ENCODE measurements at regions not wholly inside any gene's neighbourhood (a gene's known extent, or its start where the extent isn't known, plus 50 kb on each side); places are given as distances from the start of the nearest gene placed in this dataset.
A peak's percentile ranks its signal among the peaks of the same experiment; 100 is the strongest.

- Histone ChIP-seq H3K27ac (ENCODE audit: low read depth, low read length) (no peak overlapping the region), H3K9me3 (ENCODE audit: insufficient read depth, low read depth, low read length) (no peaks in the 10 kb centered on the region), H3K36me3 (ENCODE audit: insufficient read depth, low read length) (no peaks in the 10 kb centered on the region), H3K4me1 (ENCODE audit: insufficient read depth, low read length) (no peaks in the 10 kb centered on the region; the same call in 1 of the 2 replicates), H3K4me3 (ENCODE audit: low read length) (no peak overlapping the region), H3K27me3 (ENCODE audit: insufficient read depth, low read length) (peaks cover 25% of the 10 kb centered on the region), H3K9ac (ENCODE audit: low read depth, low read length) (no peak overlapping the region)
- WGBS, result no CpG with 5 or more reads among the region's 1 CpG
Measured at GRCh38 chr5:135196483-135196882, 162.5 kb upstream of the PITX1 start.

DNA sequence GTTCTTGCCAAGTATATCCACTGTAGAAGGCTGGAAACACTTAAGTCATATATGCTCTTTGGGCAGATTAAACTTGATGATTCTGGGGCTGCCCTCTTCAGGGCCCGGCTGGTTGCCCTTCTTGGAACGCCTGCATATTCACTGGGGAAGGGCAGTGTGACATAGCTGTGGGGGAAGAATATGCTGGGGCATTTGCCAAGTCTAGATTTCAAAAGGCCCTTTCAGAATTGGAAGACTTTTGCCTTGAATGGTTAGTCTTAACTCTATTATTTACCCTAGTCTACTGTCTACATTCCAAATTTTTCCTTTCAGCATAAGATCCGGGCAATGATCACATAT is 161.2 kb upstream of the PITX1 start:
- H3K4me1 ChIP-seq (ENCODE audit: insufficient read depth, low read length), result peaks cover 5% of the 10 kb centered on the region; the same call in 1 of the 2 replicates
- no peaks in the 10 kb centered on the region for H3K36me3 ChIP-seq (ENCODE audit: insufficient read depth, low read length)
- H3K4me3 ChIP-seq (ENCODE audit: low read length), result no peak overlapping the region
- no peak overlapping the region for H3K27ac ChIP-seq (ENCODE audit: low read depth, low read length)
- H3K9me3 ChIP-seq (ENCODE audit: insufficient read depth, low read depth, low read length), result no peaks in the 10 kb centered on the region
- peaks cover 37% of the 10 kb centered on the region for H3K27me3 ChIP-seq (ENCODE audit: insufficient read depth, low read length)
- no peak overlapping the region for H3K9ac ChIP-seq (ENCODE audit: low read depth, low read length)
- 91% methylated on average over 2 of the region's 3 CpGs for WGBS

- no peaks in the 10 kb centered on the region for H3K9me3 ChIP-seq (ENCODE audit: insufficient read depth, low read depth, low read length)
- H3K4me3 ChIP-seq (ENCODE audit: low read length), result no peak overlapping the region
- no peak overlapping the region for H3K27ac ChIP-seq (ENCODE audit: low read depth, low read length)
- H3K4me1 ChIP-seq (ENCODE audit: insufficient read depth, low read length), result peaks cover 5% of the 10 kb centered on the region; the same call in 1 of the 2 replicates
- 97% methylated on average over 4 of the region's 4 CpGs for WGBS
- no peaks in the 10 kb centered on the region for H3K36me3 ChIP-seq (ENCODE audit: insufficient read depth, low read length)
- peaks cover 42% of the 10 kb centered on the region for H3K27me3 ChIP-seq (ENCODE audit: insufficient read depth, low read length)
- H3K9ac ChIP-seq (ENCODE audit: low read depth, low read length), result no peak overlapping the region
Measured at GRCh38 chr5:135194573-135195269, 160.7 kb upstream of the PITX1 start.

- peaks cover 46% of the 10 kb centered on the region for H3K27me3 ChIP-seq (ENCODE audit: insufficient read depth, low read length)
- H3K27ac ChIP-seq (ENCODE audit: low read depth, low read length), result no peak overlapping the region
- no peak overlapping the region for H3K9ac ChIP-seq (ENCODE audit: low read depth, low read length)
- no peaks in the 10 kb centered on the region for H3K9me3 ChIP-seq (ENCODE audit: insufficient read depth, low read depth, low read length)
- 85% methylated on average over 2 of the region's 2 CpGs for WGBS
- no peak overlapping the region for H3K4me3 ChIP-seq (ENCODE audit: low read length)
- H3K4me1 ChIP-seq (ENCODE audit: insufficient read depth, low read length), result peaks cover 5% of the 10 kb centered on the region; the same call in 1 of the 2 replicates
- H3K36me3 ChIP-seq (ENCODE audit: insufficient read depth, low read length), result no peaks in the 10 kb centered on the region
Measured at GRCh38 chr5:135194126-135194488, 160.1 kb upstream of the PITX1 start.

- Histone ChIP-seq H3K27ac (ENCODE audit: low read depth, low read length) (no peak overlapping the region), H3K9ac (ENCODE audit: low read depth, low read length) (no peak overlapping the region), H3K27me3 (ENCODE audit: insufficient read depth, low read length) (peaks cover 49% of the 10 kb centered on the region), H3K36me3 (ENCODE audit: insufficient read depth, low read length) (no peaks in the 10 kb centered on the region), H3K9me3 (ENCODE audit: insufficient read depth, low read depth, low read length) (no peaks in the 10 kb centered on the region), H3K4me1 (ENCODE audit: insufficient read depth, low read length) (peaks cover 5% of the 10 kb centered on the region; the same call in 1 of the 2 replicates), H3K4me3 (ENCODE audit: low read length) (no peak overlapping the region)
- 84% methylated on average over 7 of the region's 8 CpGs for WGBS
Measured at GRCh38 chr5:135193213-135194125, 159.4 kb upstream of the PITX1 start.

GRCh38 chr5:135192351-135192750 is 158.3 kb upstream of the PITX1 start:
- 93% methylated on average over 7 of the region's 7 CpGs for WGBS
- Histone ChIP-seq H3K9me3 (ENCODE audit: insufficient read depth, low read depth, low read length) (no peaks in the 10 kb centered on the region), H3K4me3 (ENCODE audit: low read length) (no peak overlapping the region), H3K9ac (ENCODE audit: low read depth, low read length) (no peak overlapping the region), H3K27me3 (ENCODE audit: insufficient read depth, low read length) (peaks cover 49% of the 10 kb centered on the region), H3K36me3 (ENCODE audit: insufficient read depth, low read length) (no peaks in the 10 kb centered on the region), H3K27ac (ENCODE audit: low read depth, low read length) (no peak overlapping the region), H3K4me1 (ENCODE audit: insufficient read depth, low read length) (peaks cover 5% of the 10 kb centered on the region; the same call in 1 of the 2 replicates)

GRCh38 chr5:135191084-135191826 is 157.2 kb upstream of the PITX1 start:
- H3K27me3 ChIP-seq (ENCODE audit: insufficient read depth, low read length), result peaks cover 49% of the 10 kb centered on the region
- H3K36me3 ChIP-seq (ENCODE audit: insufficient read depth, low read length), result no peaks in the 10 kb centered on the region
- H3K4me1 ChIP-seq (ENCODE audit: insufficient read depth, low read length), result peaks cover 5% of the 10 kb centered on the region; the same call in 1 of the 2 replicates
- H3K9me3 ChIP-seq (ENCODE audit: insufficient read depth, low read depth, low read length), result no peaks in the 10 kb centered on the region
- peak overlapping the region; percentile 26; the same call in 1 of the 2 replicates for H3K9ac ChIP-seq (ENCODE audit: low read depth, low read length)
- H3K27ac ChIP-seq (ENCODE audit: low read depth, low read length), result no peak overlapping the region
- 10% methylated on average over 54 of the region's 54 CpGs for WGBS
- H3K4me3 ChIP-seq (ENCODE audit: low read length), result peak overlapping the region; percentile 51

DNA sequence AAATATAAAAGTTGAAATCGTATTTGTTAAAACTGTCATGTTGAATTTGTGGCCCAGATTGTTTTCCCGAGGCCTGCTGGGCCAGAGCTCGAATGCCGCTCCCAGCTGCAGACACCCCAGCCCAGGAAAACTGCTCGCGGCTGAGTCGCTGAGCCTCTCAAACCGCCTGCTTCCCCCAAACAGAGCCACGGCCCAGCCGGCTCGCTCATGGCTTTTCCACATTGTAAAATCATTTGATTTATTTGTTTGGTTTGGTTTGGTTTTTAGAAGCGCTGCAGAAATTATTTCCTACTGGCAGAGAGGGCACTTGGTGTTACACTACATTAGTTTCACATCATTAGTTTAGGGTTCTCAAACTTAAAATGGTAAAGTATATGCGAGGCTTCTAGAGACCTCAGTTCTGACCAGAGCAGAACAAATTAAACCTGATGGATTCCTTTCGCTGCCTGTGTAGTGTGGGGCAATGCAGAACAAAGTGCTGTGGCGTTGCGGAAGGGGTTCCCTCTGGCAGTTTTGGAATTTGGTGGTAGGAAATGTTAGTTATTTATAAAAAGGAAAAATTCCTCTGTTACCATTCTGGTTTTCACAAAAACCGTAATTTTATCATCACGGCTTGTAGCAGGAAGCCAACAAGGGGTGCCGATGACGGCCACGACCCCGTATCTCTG is 156.5 kb upstream of the PITX1 start:
- Histone ChIP-seq H3K27ac (ENCODE audit: low read depth, low read length) (no peak overlapping the region), H3K9ac (ENCODE audit: low read depth, low read length) (no peak overlapping the region), H3K9me3 (ENCODE audit: insufficient read depth, low read depth, low read length) (no peaks in the 10 kb centered on the region), H3K4me1 (ENCODE audit: insufficient read depth, low read length) (peaks cover 5% of the 10 kb centered on the region; the same call in 1 of the 2 replicates), H3K27me3 (ENCODE audit: insufficient read depth, low read length) (peaks cover 49% of the 10 kb centered on the region), H3K36me3 (ENCODE audit: insufficient read depth, low read length) (no peaks in the 10 kb centered on the region), H3K4me3 (ENCODE audit: low read length) (peak overlapping the region; percentile 51)
- WGBS, result 64% methylated on average over 19 of the region's 22 CpGs

DNA sequence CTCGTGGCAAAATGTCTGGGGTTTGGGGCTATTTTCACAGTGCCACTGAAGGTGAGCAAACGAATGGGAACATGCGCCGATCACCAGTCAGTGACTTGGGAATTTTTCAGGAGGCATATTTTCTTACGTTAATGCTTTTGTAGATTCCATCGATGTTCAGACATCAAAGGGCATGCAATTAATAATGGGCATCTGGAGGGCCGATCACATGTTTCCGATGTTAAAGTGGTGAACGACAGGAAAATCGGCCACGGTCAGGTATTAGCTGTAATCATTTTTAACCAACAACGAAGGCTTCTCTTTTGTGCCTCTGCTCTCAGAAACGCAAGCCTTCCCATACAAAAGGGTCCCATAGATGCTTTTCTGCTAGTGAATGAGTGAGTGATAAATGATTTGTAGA is 155.0 kb upstream of the PITX1 start:
- no peak overlapping the region for H3K27ac ChIP-seq (ENCODE audit: low read depth, low read length)
- H3K27me3 ChIP-seq (ENCODE audit: insufficient read depth, low read length), result peaks cover 46% of the 10 kb centered on the region
- no peaks in the 10 kb centered on the region for H3K36me3 ChIP-seq (ENCODE audit: insufficient read depth, low read length)
- peaks cover 9% of the 10 kb centered on the region; the same call in 1 of the 2 replicates for H3K4me1 ChIP-seq (ENCODE audit: insufficient read depth, low read length)
- no peaks in the 10 kb centered on the region for H3K9me3 ChIP-seq (ENCODE audit: insufficient read depth, low read depth, low read length)
- WGBS, result 94% methylated on average over 13 of the region's 13 CpGs
- no peak overlapping the region for H3K9ac ChIP-seq (ENCODE audit: low read depth, low read length)
- no peak overlapping the region for H3K4me3 ChIP-seq (ENCODE audit: low read length)

DNA sequence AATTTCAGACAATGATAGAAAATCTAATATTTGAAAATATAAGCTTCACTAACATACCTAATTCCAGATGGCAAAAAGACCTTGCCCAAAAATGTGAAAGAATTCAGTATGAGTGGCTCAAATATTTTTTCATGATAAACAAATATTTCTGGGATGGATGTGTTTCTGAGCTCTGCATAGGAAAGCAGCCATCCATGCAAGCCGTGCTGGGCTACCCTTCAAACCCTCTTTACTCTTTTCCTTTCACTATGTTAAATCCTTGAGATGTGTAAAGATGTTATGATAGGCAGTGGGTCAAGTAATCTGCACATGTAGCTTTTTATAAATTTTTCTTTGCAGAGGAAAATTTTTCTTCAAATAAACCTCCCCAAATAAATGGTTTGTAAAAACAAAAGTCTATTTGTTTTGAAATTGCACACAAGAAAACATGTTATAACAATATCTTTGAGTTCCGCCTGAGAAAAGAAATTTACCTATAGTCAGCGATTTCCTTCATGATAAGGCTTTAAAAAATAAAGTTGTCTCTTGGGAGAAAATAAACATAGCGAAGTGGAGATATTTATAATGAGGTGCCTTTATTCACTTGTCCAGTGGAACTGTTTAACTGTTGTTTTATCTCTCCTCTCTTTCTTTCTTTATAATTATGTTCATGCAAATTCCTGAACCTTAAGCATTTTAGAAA is 154.3 kb upstream of the PITX1 start:
- no peak overlapping the region for H3K4me3 ChIP-seq (ENCODE audit: low read length)
- peaks cover 9% of the 10 kb centered on the region; the same call in 1 of the 2 replicates for H3K4me1 ChIP-seq (ENCODE audit: insufficient read depth, low read length)
- H3K27me3 ChIP-seq (ENCODE audit: insufficient read depth, low read length), result peaks cover 43% of the 10 kb centered on the region
- WGBS, result 100% methylated on average over 2 of the region's 4 CpGs
- no peak overlapping the region for H3K9ac ChIP-seq (ENCODE audit: low read depth, low read length)
- H3K36me3 ChIP-seq (ENCODE audit: insufficient read depth, low read length), result no peaks in the 10 kb centered on the region
- H3K9me3 ChIP-seq (ENCODE audit: insufficient read depth, low read depth, low read length), result no peaks in the 10 kb centered on the region
- no peak overlapping the region for H3K27ac ChIP-seq (ENCODE audit: low read depth, low read length)
